ENCODE measurements at regions not wholly inside any gene's neighbourhood (a gene's known extent, or its start where the extent isn't known, plus 50 kb on each side); places are given as distances from the start of the nearest gene placed in this dataset.

- peak; percentile 96 for TF ChIP-seq CTCF (conservative IDR thresholded peaks at IDR 0.05; ENCODE audit: low read length)
- no peak for TF ChIP-seq EZH2phosphoT487 (IDR thresholded peaks at IDR 0.05; ENCODE audit: borderline replicate concordance)
Observed at GRCh38 chr17:34171245-34171818, 83.8 kb upstream of the CCL2 start.

Measured in Loucy (cell line).